H1 (cell line): ENCODE measurements at regions not wholly inside any gene's neighbourhood (a gene's known extent, or its start where the extent isn't known, plus 50 kb on each side); places are given as distances from the start of the nearest gene placed in this dataset.

Experiments used
- CTCF ChIA-PET: fragments of 300-600 bp; sonication (Branson Sonifier 250); formaldehyde crosslinking; loops from one replicate; lab custom pipeline; 2021; ENCODE audit not compliant: partially characterized antibody; lab: Charles Lee
- POLR2A ChIA-PET: fragments of 300-600 bp; sonication (Branson Sonifier 250); formaldehyde crosslinking; loops from one replicate; lab custom pipeline; 2021; ENCODE audit warnings: inconsistent platforms; ENCODE audit not compliant: partially characterized antibody; lab: Charles Lee
- DNase-seq, 2 experiments: peaks; one replicate each; pipeline versions ENCODE4 v3.0.0 to v3.0.0-alpha.2; 2010 to 2022; ENCODE audit warnings: low spot score in 2 of 2, low read depth in 1 of 2, mixed read lengths in 1 of 2
- FAIRE-seq: peaks from 2 replicates; lab custom pipeline; 2011; peaks lifted over from hg19 to GRCh38; lab: Jason Lieb, UNC
- H2AFZ ChIP-seq: 2 replicates; pipeline ENCODE4 v1.8.1; 2012; ENCODE audit warnings: low read length, inconsistent platforms
- H2AK5ac ChIP-seq: 2 replicates; pipeline ENCODE4 v1.6.1; 2013; ENCODE audit warnings: low read depth, low read length
- H2BK120ac ChIP-seq: replicated peaks from 2 replicates; pipeline ENCODE3; 2013; ENCODE audit warnings: low read depth, low read length, inconsistent platforms
- H2BK12ac ChIP-seq: 2 replicates; pipeline ENCODE4 v1.6.1; 2013; ENCODE audit warnings: low read depth, low read length
- H2BK15ac ChIP-seq: 2 replicates; pipeline ENCODE4 v1.6.1; 2013; ENCODE audit warnings: low read length
- H2BK20ac ChIP-seq: 2 replicates; pipeline ENCODE4 v1.6.1; 2013; ENCODE audit warnings: low read length
- H2BK5ac ChIP-seq: 2 replicates; pipeline ENCODE4 v1.6.1; 2013; ENCODE audit warnings: low read depth, low read length
- H3K14ac ChIP-seq: 2 replicates; pipeline ENCODE4 v1.6.1; 2013; ENCODE audit warnings: inconsistent platforms; ENCODE audit not compliant: insufficient read length
- H3K18ac ChIP-seq: 2 replicates; pipeline ENCODE4 v1.6.1; 2013; ENCODE audit warnings: low read length; ENCODE audit errors: extremely low read depth
- H3K23ac ChIP-seq: 2 replicates; pipeline ENCODE4 v1.6.1; 2013; ENCODE audit warnings: inconsistent platforms; ENCODE audit not compliant: insufficient read length
- H3K23me2 ChIP-seq: 2 replicates; pipeline ENCODE4 v1.6.1; 2013; ENCODE audit warnings: low read depth, low read length
- H3K27ac ChIP-seq: 2 replicates; pipeline ENCODE4 v1.6.1; 2011; ENCODE audit warnings: low read depth, low read length, inconsistent platforms
- H3K27me3 ChIP-seq, 4 experiments: replicated peaks in 1 of 4; 1 replicate in 1 of 4; 2 replicates in 3 of 4; pipeline versions ENCODE4 v1.6.1 to v1.8.1; 2011 to 2013; ENCODE audit warnings: low read length in 3 of 4, mild to moderate bottlenecking in 3 of 4, inconsistent platforms in 2 of 4, mixed read lengths in 2 of 4, moderate library complexity in 1 of 4; ENCODE audit not compliant: control insufficient read depth in 3 of 4, insufficient read depth in 3 of 4; ENCODE audit errors: extremely low read depth in 1 of 4
- H3K36me3 ChIP-seq, 4 experiments: 2 replicates each; pipeline versions ENCODE4 v1.6.1 to v1.8.1; 2011 to 2013; ENCODE audit warnings: mild to moderate bottlenecking in 4 of 4, low read length in 3 of 4, moderate library complexity in 2 of 4, control low read depth in 1 of 4, inconsistent platforms in 1 of 4; ENCODE audit not compliant: insufficient read depth in 4 of 4, control insufficient read depth in 2 of 4
- H3K4ac ChIP-seq: replicated peaks from 2 replicates; pipeline ENCODE3; 2013; ENCODE audit warnings: low read length, low read depth, mixed read lengths, inconsistent platforms; ENCODE audit not compliant: insufficient read length
- H3K4me1 ChIP-seq, 4 experiments: replicated peaks in 1 of 4; 1 replicate in 1 of 4; 2 replicates in 3 of 4; pipeline versions ENCODE4 v1.6.1 to v1.8.1; 2011 to 2013; ENCODE audit warnings: low read length in 3 of 4, inconsistent platforms in 2 of 4, mixed read lengths in 1 of 4; ENCODE audit not compliant: insufficient read depth in 4 of 4, control insufficient read depth in 3 of 4
- H3K4me2 ChIP-seq, 2 experiments: 2 replicates each; pipeline versions ENCODE4 v1.6.1 to v1.8.1; 2011 to 2013; ENCODE audit warnings: low read depth in 2 of 2, low read length in 2 of 2, control low read depth in 1 of 2, inconsistent platforms in 1 of 2, mild to moderate bottlenecking in 1 of 2; ENCODE audit not compliant: insufficient read depth in 1 of 2
- H3K4me3 ChIP-seq, 4 experiments: fragments of 200-600, 300-600 bp in 1 of 4; sonication (generic), shearing (Covaris generic), sonication (Bioruptor Twin) in 1 of 4; 2 replicates each; pipeline versions ENCODE4 v1.5.1 to v1.8.1; 2011 to 2016; ENCODE audit warnings: low read length in 4 of 4, low read depth in 3 of 4, control low read depth in 2 of 4, inconsistent platforms in 2 of 4, mild to moderate bottlenecking in 2 of 4, mixed read lengths in 1 of 4, moderate library complexity in 1 of 4; ENCODE audit not compliant: insufficient read depth in 2 of 4; ENCODE audit errors: extremely low read depth in 1 of 4
- H3K56ac ChIP-seq: replicated peaks from 2 replicates; pipeline ENCODE3; 2013; ENCODE audit warnings: low read depth, mild to moderate bottlenecking, mixed read lengths, low read length, inconsistent platforms; ENCODE audit not compliant: insufficient read length
- H3K79me1 ChIP-seq: 2 replicates; pipeline ENCODE4 v1.6.1; 2013; ENCODE audit warnings: low read depth, low read length, control low read depth
- H3K79me2 ChIP-seq, 2 experiments: 2 replicates each; pipeline versions ENCODE4 v1.6.1 to v1.8.1; 2012 to 2013; ENCODE audit warnings: low read length in 2 of 2, mild to moderate bottlenecking in 2 of 2, inconsistent platforms in 1 of 2; ENCODE audit not compliant: insufficient read depth in 2 of 2, control insufficient read depth in 1 of 2
- H3K9ac ChIP-seq, 4 experiments: replicated peaks in 1 of 4; 1 replicate in 1 of 4; 2 replicates in 3 of 4; pipeline versions ENCODE4 v1.6.1 to v1.8.1; 2011 to 2013; ENCODE audit warnings: low read depth in 3 of 4, low read length in 3 of 4, control low read depth in 2 of 4, mild to moderate bottlenecking in 2 of 4, moderate library complexity in 2 of 4, inconsistent platforms in 1 of 4; ENCODE audit errors: extremely low read depth in 1 of 4
- H3K9me3 ChIP-seq, 2 experiments: 2 replicates each; pipeline versions ENCODE4 v1.6.1 to v1.8.1; 2012 to 2013; ENCODE audit warnings: mild to moderate bottlenecking in 2 of 2, moderate library complexity in 2 of 2, control low read depth in 1 of 2, inconsistent platforms in 1 of 2, low read depth in 1 of 2, low read length in 1 of 2, mixed read lengths in 1 of 2; ENCODE audit not compliant: insufficient read depth in 2 of 2
- H4K20me1 ChIP-seq, 2 experiments: replicated peaks in 1 of 2; 2 replicates each; pipeline versions ENCODE3 to v1.8.1; 2011 to 2013; ENCODE audit warnings: inconsistent platforms in 2 of 2, low read length in 2 of 2, mild to moderate bottlenecking in 1 of 2; ENCODE audit not compliant: insufficient read depth in 2 of 2, control insufficient read depth in 1 of 2
- H4K5ac ChIP-seq: 2 replicates; pipeline ENCODE4 v1.6.1; 2013; ENCODE audit warnings: low read length, low read depth, mixed read lengths, inconsistent platforms; ENCODE audit not compliant: insufficient read length
- H4K8ac ChIP-seq: 2 replicates; pipeline ENCODE4 v1.8.0; 2013; ENCODE audit warnings: mild to moderate bottlenecking, moderate library complexity, low read length, inconsistent platforms; ENCODE audit not compliant: insufficient read depth; ENCODE audit errors: extremely low read depth
- H4K91ac ChIP-seq: replicated peaks from 2 replicates; pipeline ENCODE3; 2013; ENCODE audit warnings: low read length, mixed read lengths, inconsistent platforms; ENCODE audit not compliant: insufficient read length
- ATF3 ChIP-seq: IDR thresholded peaks from 2 replicates; pipeline ENCODE4 v1.6.1; 2011; ENCODE audit warnings: low read depth, mild to moderate bottlenecking, low read length; ENCODE audit not compliant: insufficient read depth
- BRCA1 ChIP-seq: IDR thresholded peaks from 2 replicates; pipeline ENCODE4 v1.6.1; 2012; ENCODE audit warnings: low read depth, low read length, improper control_type of control experiment
- CEBPB ChIP-seq: IDR thresholded peaks from 2 replicates; pipeline ENCODE4 v1.6.1; 2012; ENCODE audit warnings: low read depth, low read length
- CTBP2 ChIP-seq: IDR thresholded peaks from 2 replicates; pipeline ENCODE4 v1.7.0; 2011; ENCODE audit warnings: borderline replicate concordance, mild to moderate bottlenecking, moderate library complexity, mixed read lengths, low read length; ENCODE audit not compliant: insufficient read depth, insufficient read length
- HDAC2 ChIP-seq, 2 experiments: fragments of 300-600 bp in 1 of 2; sonication (generic) in 1 of 2; IDR thresholded peaks; 2 replicates each; pipeline ENCODE4 v1.6.1; 2011 to 2012; ENCODE audit warnings: low read depth in 2 of 2, low read length in 2 of 2, mild to moderate bottlenecking in 2 of 2, moderate library complexity in 2 of 2, borderline replicate concordance in 1 of 2, inconsistent platforms in 1 of 2
- KDM4A ChIP-seq: IDR thresholded peaks from one replicate; pipeline ENCODE4 v1.7.1; 2012; ENCODE audit warnings: low read depth, mild to moderate bottlenecking, moderate library complexity, low read length, inconsistent platforms; ENCODE audit not compliant: severe bottlenecking
- PHF8 ChIP-seq: fragments of 200-600 bp; sonication (generic); conservative IDR thresholded peaks from 2 replicates; pipeline ENCODE4 v1.7.1; 2012; ENCODE audit warnings: low read depth, mild to moderate bottlenecking, inconsistent platforms, low read length, moderate library complexity
- POLR2A ChIP-seq, 2 experiments: IDR thresholded peaks; 1 replicate in 1 of 2; 2 replicates in 1 of 2; pipeline ENCODE4 v1.6.1; 2011; ENCODE audit warnings: low read depth in 2 of 2, low read length in 2 of 2, mild to moderate bottlenecking in 2 of 2; ENCODE audit errors: control extremely low read depth in 1 of 2
- RBBP5 ChIP-seq: IDR thresholded peaks from 2 replicates; pipeline ENCODE4 v1.7.1; 2012; ENCODE audit warnings: low read depth, mild to moderate bottlenecking, inconsistent platforms, low read length, moderate library complexity, borderline replicate concordance
- SAP30 ChIP-seq: fragments of 300-600 bp; sonication (generic); IDR thresholded peaks from 2 replicates; pipeline ENCODE4 v1.7.1; 2012; ENCODE audit warnings: low read length, moderate library complexity, mild to moderate bottlenecking, inconsistent platforms; ENCODE audit not compliant: insufficient read depth, insufficient replicate concordance
- SIN3A ChIP-seq, 2 experiments: IDR thresholded peaks in 1 of 2; conservative IDR thresholded peaks in 1 of 2; 2 replicates each; pipeline ENCODE4 v1.6.1; 2011 to 2012; ENCODE audit warnings: low read length in 2 of 2, improper control_type of control experiment in 1 of 2, low read depth in 1 of 2, mild to moderate bottlenecking in 1 of 2
- SIX5 ChIP-seq: IDR thresholded peaks from 2 replicates; pipeline ENCODE4 v1.6.1; 2011; ENCODE audit warnings: mild to moderate bottlenecking, low read depth, low read length
- SP2 ChIP-seq: IDR thresholded peaks from 2 replicates; pipeline ENCODE4 v1.6.1; 2012; ENCODE audit warnings: mild to moderate bottlenecking, low read length, inconsistent platforms
- TAF7 ChIP-seq: optimal IDR thresholded peaks from 2 replicates; pipeline ENCODE3; 2011; ENCODE audit warnings: low read depth, mild to moderate bottlenecking, inconsistent platforms, low read length, moderate library complexity, borderline replicate concordance
- WGBS, 2 experiments: shearing (Covaris generic) in 1 of 2; methylation state at CpG; one replicate each; pipeline versions ENCODE4 v1.1.6 to v1.1.7; 2013 to 2015; ENCODE audit warnings: low lambda C conversion rate in 2 of 2, mixed read lengths in 2 of 2, inconsistent platforms in 1 of 2, low coverage in 1 of 2, missing lambda C conversion rate in 1 of 2; ENCODE audit not compliant: insufficient replicate concordance in 2 of 2, insufficient coverage in 1 of 2, insufficient read length in 1 of 2; ENCODE audit errors: extremely low coverage in 1 of 2, missing lambda C conversion rate in 1 of 2; 5-methylcytosine and 5-hydroxymethylcytosine counted together

- Histone ChIP-seq H2BK120ac (no peak overlapping the region), H3K9ac (no peak overlapping the region), H2BK20ac (no peak overlapping the region), H2BK5ac (no peak overlapping the region), H4K20me1 (no peaks in the 10 kb centered on the region), H4K5ac (no peak overlapping the region), H2BK12ac (no peak overlapping the region), H3K27me3 (no peaks in the 10 kb centered on the region), H3K14ac (no peak overlapping the region), H2AK5ac (no peak overlapping the region), H3K27ac (no peak overlapping the region), H3K79me2 (no peaks in the 10 kb centered on the region), H2BK15ac (no peak overlapping the region), H3K36me3 (no peaks in the 10 kb centered on the region), H3K4ac (no peak overlapping the region), H3K18ac (no peak overlapping the region), H4K8ac (no peak overlapping the region), H3K4me2 (no peak overlapping the region), H2AFZ (no peak overlapping the region), H3K9me3 (peaks cover 0 to 6% of the 10 kb centered on the region in 2 experiments; a peak in 1 of 4 replicates), H3K56ac (no peak overlapping the region), H3K79me1 (no peaks in the 10 kb centered on the region), H3K4me3 (no peak overlapping the region), H3K23ac (no peak overlapping the region), H3K4me1 (no peaks in the 10 kb centered on the region), H4K91ac (no peak overlapping the region), H3K23me2 (no peaks in the 10 kb centered on the region)
- no peak for TF ChIP-seq SP2
- no peak for TF ChIP-seq CTBP2
- TF ChIP-seq TAF7: no peak
- TF ChIP-seq ATF3: no peak
- TF ChIP-seq CEBPB: no peak
- no peak for TF ChIP-seq RBBP5
- no peak for TF ChIP-seq PHF8
- TF ChIP-seq KDM4A: no peak
- no peak for TF ChIP-seq HDAC2 (IDR thresholded peaks at IDR 0.05; ENCODE audit: borderline replicate concordance in 1 of 2, low read depth in 2 of 2, low read length in 2 of 2)
- TF ChIP-seq POLR2A (IDR thresholded peaks at IDR 0.05; ENCODE audit: control extremely low read depth in 1 of 2, low read depth in 2 of 2, low read length in 2 of 2): no peak
- TF ChIP-seq SIX5: no peak
- TF ChIP-seq BRCA1: no peak
- no peak for TF ChIP-seq SIN3A (conservative IDR thresholded peaks at IDR 0.05 in 1 of 2, IDR thresholded peaks at IDR 0.05 in 1 of 2; ENCODE audit: low read depth in 1 of 2, low read length in 2 of 2)
- no peak for TF ChIP-seq SAP30
- FAIRE-seq (no peak), DNase-seq (no peak)
- ChIA-PET POLR2A (no interaction called here), CTCF (no interaction called here)
- WGBS, 2 experiments: 88% methylated on average over 1 of the region's 1 CpG; no CpG with 5 or more reads in 1 of the 2 experiments
These were observed 70.4 kb upstream of the CD55 start for GRCh38 chr1:207251066-207251465.
